ENCODE measurements at regions not wholly inside any gene's neighbourhood (a gene's known extent, or its start where the extent isn't known, plus 50 kb on each side); places are given as distances from the start of the nearest gene placed in this dataset.

GRCh38 chr6:19943042-19943441, 105.9 kb downstream of the ID4 start:
- H3K27me3 ChIP-seq: no peaks in the 10 kb centered on the region
- no peaks in the 10 kb centered on the region for H3K36me3 ChIP-seq
- H3K4me3 ChIP-seq: no peak overlapping the region
- intact Hi-C loops (cut with DNase I): no loop called here
- H3K27ac ChIP-seq (replicated peaks in 1 of 4): no peak overlapping the region
- H3K9me3 ChIP-seq: no peaks in the 10 kb centered on the region
- DNase-seq (ENCODE audit: extremely low spot score): no peak
- no peaks in the 10 kb centered on the region for H3K4me1 ChIP-seq
- no peak for TF ChIP-seq CTCF (IDR thresholded peaks at IDR 0.05)
- TF ChIP-seq POLR2A (IDR thresholded peaks at IDR 0.05; ENCODE audit: low read depth): no peak
- TF ChIP-seq POLR2AphosphoS5 (IDR thresholded peaks at IDR 0.05): no peak
- no peak for TF ChIP-seq EP300 (IDR thresholded peaks at IDR 0.05)

- H3K4me1 ChIP-seq: no peaks in the 10 kb centered on the region
- H3K4me3 ChIP-seq: no peak overlapping the region
- DNase-seq (ENCODE audit: extremely low spot score): no peak
- intact Hi-C loops (cut with DNase I): no loop called here
- no peaks in the 10 kb centered on the region for H3K36me3 ChIP-seq
- H3K27me3 ChIP-seq: no peaks in the 10 kb centered on the region
- WGBS: 72% methylated on average over 3 of the region's 3 CpGs
- H3K9me3 ChIP-seq: peaks cover 0 to 3% (median 1%) of the 10 kb centered on the region in 4 donors
- no peak overlapping the region for H3K27ac ChIP-seq (replicated peaks in 1 of 4)
- TF ChIP-seq POLR2A (IDR thresholded peaks at IDR 0.05; ENCODE audit: low read depth) (no peak), POLR2AphosphoS5 (IDR thresholded peaks at IDR 0.05) (no peak), CTCF (IDR thresholded peaks at IDR 0.05) (no peak), EP300 (IDR thresholded peaks at IDR 0.05) (no peak)
Measured at GRCh38 chr6:19945843-19946358, 108.7 kb downstream of the ID4 start.

- WGBS: 80% methylated on average over 1 of the region's 1 CpG
- no peaks in the 10 kb centered on the region for H3K36me3 ChIP-seq
- no peak for DNase-seq (ENCODE audit: extremely low spot score)
- intact Hi-C loops (cut with DNase I): no loop called here
- H3K4me3 ChIP-seq: no peak overlapping the region
- no peaks in the 10 kb centered on the region for H3K27me3 ChIP-seq
- H3K9me3 ChIP-seq: peaks cover 0 to 4% (median 2%) of the 10 kb centered on the region in 4 donors
- TF ChIP-seq POLR2AphosphoS5 (IDR thresholded peaks at IDR 0.05) (no peak), POLR2A (IDR thresholded peaks at IDR 0.05; ENCODE audit: low read depth) (no peak), CTCF (IDR thresholded peaks at IDR 0.05) (no peak)
- no peaks in the 10 kb centered on the region for H3K4me1 ChIP-seq
- no peak overlapping the region for H3K27ac ChIP-seq (replicated peaks in 1 of 4)
Measured at GRCh38 chr6:19949155-19949554, 112.0 kb downstream of the ID4 start.

GRCh38 chr6:19964115-19964514, 126.9 kb downstream of the ID4 start:
- DNase-seq (ENCODE audit: extremely low spot score): no peak
- H3K27ac ChIP-seq (replicated peaks in 1 of 4): no peak overlapping the region
- intact Hi-C loops (cut with DNase I): no loop called here
- TF ChIP-seq CTCF (IDR thresholded peaks at IDR 0.05) (no peak), EP300 (IDR thresholded peaks at IDR 0.05) (no peak), POLR2A (IDR thresholded peaks at IDR 0.05; ENCODE audit: low read depth) (no peak), POLR2AphosphoS5 (IDR thresholded peaks at IDR 0.05) (no peak)
- H3K4me3 ChIP-seq: no peak overlapping the region
- H3K4me1 ChIP-seq: no peaks in the 10 kb centered on the region
- peaks cover 0 to 7% (median 2%) of the 10 kb centered on the region in 4 donors for H3K9me3 ChIP-seq
- H3K27me3 ChIP-seq: no peaks in the 10 kb centered on the region
- H3K36me3 ChIP-seq: no peaks in the 10 kb centered on the region
- 75% methylated on average over 2 of the region's 2 CpGs for WGBS

GRCh38 chr6:19968201-19968600, 131.0 kb downstream of the ID4 start:
- TF ChIP-seq POLR2AphosphoS5 (IDR thresholded peaks at IDR 0.05): no peak
- no peaks in the 10 kb centered on the region for H3K27me3 ChIP-seq
- no peak overlapping the region for H3K27ac ChIP-seq (replicated peaks in 1 of 4)
- no peak for DNase-seq (ENCODE audit: extremely low spot score)
- H3K36me3 ChIP-seq: no peaks in the 10 kb centered on the region
- WGBS: 83% methylated on average over 1 of the region's 1 CpG
- H3K4me3 ChIP-seq: no peak overlapping the region
- H3K9me3 ChIP-seq: peaks cover 0 to 1% (median 0%) of the 10 kb centered on the region in 4 donors
- intact Hi-C loops (cut with DNase I): no loop called here
- H3K4me1 ChIP-seq: no peaks in the 10 kb centered on the region

All from esophagus muscularis mucosa (tissue), 4 donors.